Endothelial cell of umbilical vein (primary cell): ENCODE measurements at regions not wholly inside any gene's neighbourhood (a gene's known extent, or its start where the extent isn't known, plus 50 kb on each side); places are given as distances from the start of the nearest gene placed in this dataset.

ENCODE experiments used
- BruUV-seq: library from RNA; stranded (reverse); fragments of 400-500 nt; replicated peaks from 2 replicates; lab custom pipeline; 2021; lab: Mats Ljungman, UMichigan
- CTCF ChIA-PET: fragments of 300-600, 350-600 bp; sonication (Branson Sonifier 250); formaldehyde crosslinking; loops from one replicate; lab custom pipeline; 2021; ENCODE audit warnings: antibody characterized with exemption, inconsistent platforms; lab: Charles Lee
- POLR2A ChIA-PET: fragments of 300-600, 350-600 bp; sonication (Branson Sonifier 250); formaldehyde crosslinking; loops from one replicate; lab custom pipeline; 2021; ENCODE audit warnings: antibody characterized with exemption, inconsistent platforms; lab: Charles Lee
- DNase-seq: peaks from one replicate; pipeline ENCODE4 v3.0.0-alpha.2; 2011; ENCODE audit warnings: low read depth, low spot score
- FAIRE-seq: peaks from 2 replicates; lab custom pipeline; 2011; peaks lifted over from hg19 to GRCh38; lab: Jason Lieb, UNC
- H2AFZ ChIP-seq: 2 replicates; pipeline ENCODE4 v1.6.0; 2012; ENCODE audit warnings: low read depth, low read length, control low read depth, inconsistent platforms
- H3K27ac ChIP-seq: 2 replicates; pipeline ENCODE4 v1.5.1; 2011; ENCODE audit warnings: low read depth, mild to moderate bottlenecking, control low read depth, low read length, moderate library complexity; ENCODE audit not compliant: insufficient read depth
- H3K27me3 ChIP-seq, 2 experiments: 2 replicates each; pipeline versions ENCODE4 v1.6.0 to v1.6.1; 2011; ENCODE audit warnings: low read length in 2 of 2, mixed read lengths in 1 of 2; ENCODE audit not compliant: control insufficient read depth in 2 of 2, insufficient read depth in 2 of 2
- H3K36me3 ChIP-seq, 2 experiments: 2 replicates in 1 of 2; 3 replicates in 1 of 2; pipeline ENCODE4 v1.5.1; 2011; ENCODE audit warnings: low read length in 2 of 2, mild to moderate bottlenecking in 1 of 2, moderate library complexity in 1 of 2; ENCODE audit not compliant: control insufficient read depth in 2 of 2, insufficient read depth in 2 of 2; ENCODE audit errors: extremely low read depth in 1 of 2
- H3K4me1 ChIP-seq: 3 replicates; pipeline ENCODE4 v1.5.1; 2011; ENCODE audit warnings: mild to moderate bottlenecking, low read length; ENCODE audit not compliant: control insufficient read depth, insufficient read depth; ENCODE audit errors: extremely low read depth
- H3K4me2 ChIP-seq: 2 replicates; pipeline ENCODE4 v1.6.1; 2011; ENCODE audit warnings: low read length, control low read depth, mixed read lengths; ENCODE audit not compliant: insufficient read depth
- H3K4me3 ChIP-seq, 3 experiments: fragments of 200-600 bp in 1 of 3; sonication (generic), shearing (Covaris generic) in 1 of 3; replicated peaks in 1 of 3; 2 replicates each; pipeline ENCODE4 v1.5.1; 2011 to 2016; ENCODE audit warnings: control low read depth in 3 of 3, low read length in 3 of 3, mild to moderate bottlenecking in 2 of 3, inconsistent platforms in 1 of 3, low read depth in 1 of 3, moderate library complexity in 1 of 3; ENCODE audit not compliant: insufficient read depth in 1 of 3
- H3K79me2 ChIP-seq: 2 replicates; pipeline ENCODE4 v1.6.0; 2012; ENCODE audit warnings: low read length, inconsistent platforms; ENCODE audit not compliant: control insufficient read depth, insufficient read depth
- H3K9ac ChIP-seq: replicated peaks from 2 replicates; pipeline ENCODE3; 2011; ENCODE audit warnings: low read length, control low read depth; ENCODE audit not compliant: insufficient read depth; ENCODE audit errors: extremely low read depth
- H3K9me1 ChIP-seq: replicated peaks from 3 replicates; pipeline ENCODE4 v1.6.0; 2011; ENCODE audit warnings: mild to moderate bottlenecking, low read length; ENCODE audit not compliant: control insufficient read depth, insufficient read depth; ENCODE audit errors: extremely low read depth
- H3K9me3 ChIP-seq: replicated peaks from 2 replicates; pipeline ENCODE4 v1.5.1; 2012; ENCODE audit warnings: low read length, inconsistent platforms; ENCODE audit not compliant: control insufficient read depth, insufficient read depth
- H4K20me1 ChIP-seq: replicated peaks from 2 replicates; pipeline ENCODE3; 2011; ENCODE audit warnings: mild to moderate bottlenecking, low read length; ENCODE audit not compliant: control insufficient read depth, insufficient read depth; ENCODE audit errors: extremely low read depth
- CTCF ChIP-seq, 2 donors: IDR thresholded peaks; 1 replicate in 1 of 2; 2 replicates in 1 of 2; pipeline ENCODE4 v1.5.1; 2011; ENCODE audit warnings: low read length in 2 of 2, mild to moderate bottlenecking in 2 of 2, moderate library complexity in 2 of 2, control low read depth in 1 of 2, inconsistent platforms in 1 of 2, low read depth in 1 of 2; ENCODE audit not compliant: insufficient read depth in 1 of 2; ENCODE audit errors: extremely low read depth in 1 of 2
- EZH2 ChIP-seq: IDR thresholded peaks from 2 replicates; pipeline ENCODE4 v1.6.1; 2012; ENCODE audit warnings: borderline replicate concordance, low read depth, mild to moderate bottlenecking, moderate library complexity, low read length, inconsistent platforms; ENCODE audit not compliant: severe bottlenecking
- FOS ChIP-seq: IDR thresholded peaks from 2 replicates; pipeline ENCODE4 v1.6.1; 2011; ENCODE audit warnings: mild to moderate bottlenecking, low read length, moderate library complexity, borderline replicate concordance; ENCODE audit not compliant: insufficient read depth
- GATA2 ChIP-seq: IDR thresholded peaks from 2 replicates; pipeline ENCODE4 v1.7.0; 2011; ENCODE audit warnings: low read depth, mild to moderate bottlenecking, moderate library complexity, mixed read lengths, low read length; ENCODE audit not compliant: insufficient read length, insufficient read depth
- JUN ChIP-seq: IDR thresholded peaks from 2 replicates; pipeline ENCODE4 v1.6.1; 2011; ENCODE audit warnings: borderline replicate concordance, low read depth; ENCODE audit not compliant: insufficient read length, insufficient read depth
- MYC ChIP-seq: IDR thresholded peaks from one replicate; pipeline ENCODE4 v1.6.1; 2011; ENCODE audit warnings: mild to moderate bottlenecking, low read depth, low read length
- POLR2A ChIP-seq: IDR thresholded peaks from 2 replicates; pipeline ENCODE4 v1.6.1; 2012; ENCODE audit warnings: low read depth, mild to moderate bottlenecking, control low read depth, low read length
- POLR2AphosphoS5 ChIP-seq: IDR thresholded peaks from 2 replicates; pipeline ENCODE4 v1.6.1; 2012; ENCODE audit warnings: low read depth, mild to moderate bottlenecking, control low read depth, low read length, moderate library complexity; ENCODE audit not compliant: insufficient read depth
- dilution Hi-C: fragments of 300-500 bp; cut with MboI; formaldehyde crosslinking; loops from one replicate; pipeline ENCODE4 v1.15.0; 2019; ENCODE audit warnings: low sequenced_read_pairs; ENCODE audit not compliant: extremely low pct_ligation_motif_present
- intact Hi-C: fragments of 100-400 bp; cut with micrococcal nuclease; formaldehyde crosslinking; loops from one replicate; pipeline ENCODE4 v1.10.0; 2022
- TF ChIP-seq, protein P1 (sequence below): IDR thresholded peaks from 2 replicates; pipeline ENCODE4 v1.6.1; 2011; ENCODE audit not compliant: insufficient read depth, insufficient read length

- no peaks in the 10 kb centered on the region for H3K27me3 ChIP-seq
- no peaks in the 10 kb centered on the region for H3K9me1 ChIP-seq
- DNase-seq (no peak), FAIRE-seq (no peak)
- H3K27ac ChIP-seq, result no peak overlapping the region
- dilution Hi-C loops (no loop called here), intact Hi-C loops (no loop called here)
- no peaks in the 10 kb centered on the region for H3K4me1 ChIP-seq
- ChIA-PET POLR2A (no interaction called here), CTCF (no interaction called here)
- H2AFZ ChIP-seq, result no peak overlapping the region
- H3K4me2 ChIP-seq, result no peak overlapping the region
- no peaks in the 10 kb centered on the region for H3K79me2 ChIP-seq
- H4K20me1 ChIP-seq, result no peaks in the 10 kb centered on the region
- H3K36me3 ChIP-seq, result no peaks in the 10 kb centered on the region
- H3K9ac ChIP-seq, result no peak overlapping the region
- BruUV-seq, result no TSS peak
- TF ChIP-seq EZH2, result no peak
- TF ChIP-seq, protein P1, sequence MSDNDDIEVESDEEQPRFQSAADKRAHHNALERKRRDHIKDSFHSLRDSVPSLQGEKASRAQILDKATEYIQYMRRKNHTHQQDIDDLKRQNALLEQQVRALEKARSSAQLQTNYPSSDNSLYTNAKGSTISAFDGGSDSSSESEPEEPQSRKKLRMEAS, result no peak
- TF ChIP-seq POLR2A, result no peak
- no peak for TF ChIP-seq CTCF (IDR thresholded peaks at IDR 0.05; ENCODE audit: extremely low read depth in 1 of 2, insufficient read depth in 1 of 2, low read depth in 1 of 2, low read length in 2 of 2)
- no peak for TF ChIP-seq MYC
- TF ChIP-seq GATA2, result no peak
- no peak for TF ChIP-seq FOS
- no peak for TF ChIP-seq POLR2AphosphoS5
- TF ChIP-seq JUN, result no peak
- no peak overlapping the region for H3K4me3 ChIP-seq
- peaks cover 1% of the 10 kb centered on the region for H3K9me3 ChIP-seq
Measured at GRCh38 chr9:24381205-24381604, 164.5 kb downstream of the IZUMO3 start.
